ENCODE measurements at regions not wholly inside any gene's neighbourhood (a gene's known extent, or its start where the extent isn't known, plus 50 kb on each side); places are given as distances from the start of the nearest gene placed in this dataset.
"Not testable (repeated sequence)": the region's sequence is repeated elsewhere in the genome, so short reads cannot be mapped to it uniquely, and the experiment has no call there.

DNA sequence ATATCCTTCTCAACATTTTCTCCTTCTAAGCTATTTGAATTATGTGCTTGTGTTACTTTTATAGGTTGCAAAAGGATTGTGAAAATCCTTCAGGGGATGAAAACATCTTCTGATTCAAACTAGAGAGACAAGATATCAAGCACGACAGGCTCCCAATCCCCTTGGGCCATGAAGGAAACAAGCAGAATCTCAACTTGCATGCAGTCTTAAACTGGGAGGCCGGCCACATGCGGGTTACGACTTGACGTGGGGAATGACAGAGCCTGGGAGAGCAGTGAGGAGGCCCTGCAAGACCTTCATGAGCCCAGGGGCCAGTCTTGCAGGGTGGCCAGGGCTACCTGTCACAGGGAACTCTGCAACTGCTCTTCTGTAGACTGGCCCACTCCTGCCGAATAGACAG, 94.4 kb downstream of the SCN11A start:
- no peak for DNase-seq (ENCODE audit: low read depth, low spot score)
- TF ChIP-seq YY1 (IDR thresholded peaks at IDR 0.05; ENCODE audit: insufficient read depth, insufficient read length) (no peak), SUZ12 (IDR thresholded peaks at IDR 0.05; ENCODE audit: extremely low read depth, insufficient read depth, insufficient read length) (no peak), ZNF274 (IDR thresholded peaks at IDR 0.05; ENCODE audit: low read depth, low read length) (no peak)
- Histone ChIP-seq H3K4me1 (ENCODE audit: insufficient read depth, insufficient read length) (no peaks in the 10 kb centered on the region), H3K4me3 (ENCODE audit: insufficient read length, low read depth) (no peak overlapping the region), H3K9me3 (ENCODE audit: insufficient read depth, low read length) (no peaks in the 10 kb centered on the region), H3K9ac (ENCODE audit: insufficient read length, low read depth) (no peak overlapping the region), H3K27me3 (ENCODE audit: insufficient read depth, insufficient read length) (no peaks in the 10 kb centered on the region), H3K36me3 (ENCODE audit: insufficient read depth, insufficient read length, low read length) (no peaks in the 10 kb centered on the region)

DNA sequence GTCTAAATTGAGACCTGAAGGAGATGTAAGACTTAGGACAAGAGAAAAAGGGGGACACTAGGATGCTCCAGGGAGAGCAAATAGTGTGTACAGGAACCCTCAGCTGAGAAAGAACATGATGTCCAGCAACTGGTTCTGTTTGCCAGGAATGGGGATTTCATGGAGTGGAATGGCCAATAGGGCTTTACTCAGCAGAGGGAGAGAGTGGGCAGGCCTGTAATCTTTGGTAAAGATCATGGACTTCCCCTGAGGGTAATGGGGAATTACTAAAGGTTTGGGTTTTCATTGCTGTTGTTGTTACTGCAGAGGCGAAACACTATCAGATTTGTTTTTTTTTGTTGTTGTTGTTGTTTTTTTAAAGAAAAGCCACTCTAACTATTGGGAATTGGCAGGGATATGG, 99.0 kb downstream of the SCN11A start:
- TF ChIP-seq SUZ12 (IDR thresholded peaks at IDR 0.05; ENCODE audit: extremely low read depth, insufficient read depth, insufficient read length) (no peak), ZNF274 (IDR thresholded peaks at IDR 0.05; ENCODE audit: low read depth, low read length) (no peak), YY1 (IDR thresholded peaks at IDR 0.05; ENCODE audit: insufficient read depth, insufficient read length) (no peak)
- no peak overlapping the region for H3K4me3 ChIP-seq (ENCODE audit: insufficient read length, low read depth)
- H3K27me3 ChIP-seq (ENCODE audit: insufficient read depth, insufficient read length): no peaks in the 10 kb centered on the region
- no peak overlapping the region for H3K9ac ChIP-seq (ENCODE audit: insufficient read length, low read depth)
- no peak for DNase-seq (ENCODE audit: low read depth, low spot score)
- H3K9me3 ChIP-seq (ENCODE audit: insufficient read depth, low read length): no peaks in the 10 kb centered on the region
- H3K4me1 ChIP-seq (ENCODE audit: insufficient read depth, insufficient read length): no peaks in the 10 kb centered on the region
- no peaks in the 10 kb centered on the region for H3K36me3 ChIP-seq (ENCODE audit: insufficient read depth, insufficient read length, low read length)

DNA sequence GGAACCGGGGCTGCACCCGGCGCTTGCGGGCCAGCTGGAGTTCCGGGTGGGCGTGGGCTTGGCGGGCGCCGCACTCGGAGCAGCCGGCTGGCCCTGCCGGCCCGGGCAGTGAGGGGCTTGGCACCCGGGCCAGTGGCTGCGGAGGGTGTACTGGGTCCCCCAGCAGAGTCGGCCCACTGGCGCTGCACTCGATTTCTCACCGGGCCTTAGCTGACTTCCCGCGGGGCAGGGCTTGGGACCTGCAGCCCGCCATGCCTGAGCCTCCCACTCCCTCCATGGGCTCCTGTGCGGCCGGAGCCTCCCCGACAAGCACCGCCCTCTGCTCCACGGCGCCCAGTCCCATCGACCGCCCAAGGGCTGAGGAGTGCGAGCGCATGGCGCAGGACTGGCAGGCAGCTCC, 100.6 kb downstream of the SCN11A start:
- not testable (repeated sequence) for H3K27me3 ChIP-seq (ENCODE audit: insufficient read depth, insufficient read length); DNase-seq (ENCODE audit: low read depth, low spot score); H3K4me3 ChIP-seq (ENCODE audit: insufficient read length, low read depth); H3K36me3 ChIP-seq (ENCODE audit: insufficient read depth, insufficient read length, low read length); H3K9ac ChIP-seq (ENCODE audit: insufficient read length, low read depth); H3K9me3 ChIP-seq (ENCODE audit: insufficient read depth, low read length); H3K4me1 ChIP-seq (ENCODE audit: insufficient read depth, insufficient read length)

DNA sequence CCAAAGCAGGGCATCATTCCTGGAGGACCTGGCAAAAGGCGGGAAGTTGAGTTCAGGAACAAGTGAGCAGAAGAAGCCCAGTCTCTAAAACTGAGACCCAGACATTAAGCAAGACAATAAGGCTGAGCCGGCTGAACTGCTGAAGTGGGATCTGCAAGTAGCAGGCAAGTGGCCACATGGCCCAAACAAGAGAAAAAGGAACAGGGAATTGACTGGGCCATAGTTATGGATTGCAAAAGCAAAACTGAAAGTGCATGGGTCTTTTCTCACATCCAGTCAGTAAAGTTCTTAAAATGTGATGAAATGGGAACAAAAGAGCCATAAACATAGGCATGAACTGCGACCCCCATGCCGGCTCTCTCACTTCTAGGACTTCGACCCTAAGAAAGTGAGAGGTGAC, 101.2 kb downstream of the SCN11A start:
- Histone ChIP-seq H3K4me3 (ENCODE audit: insufficient read length, low read depth) (no peak overlapping the region), H3K9ac (ENCODE audit: insufficient read length, low read depth) (no peak overlapping the region), H3K27me3 (ENCODE audit: insufficient read depth, insufficient read length) (no peaks in the 10 kb centered on the region), H3K4me1 (ENCODE audit: insufficient read depth, insufficient read length) (no peaks in the 10 kb centered on the region), H3K9me3 (ENCODE audit: insufficient read depth, low read length) (no peaks in the 10 kb centered on the region), H3K36me3 (ENCODE audit: insufficient read depth, insufficient read length, low read length) (no peaks in the 10 kb centered on the region)
- TF ChIP-seq SUZ12 (IDR thresholded peaks at IDR 0.05; ENCODE audit: extremely low read depth, insufficient read depth, insufficient read length): no peak
- no peak for TF ChIP-seq YY1 (IDR thresholded peaks at IDR 0.05; ENCODE audit: insufficient read depth, insufficient read length)
- TF ChIP-seq ZNF274 (IDR thresholded peaks at IDR 0.05; ENCODE audit: low read depth, low read length): no peak
- no peak for DNase-seq (ENCODE audit: low read depth, low spot score)

DNA sequence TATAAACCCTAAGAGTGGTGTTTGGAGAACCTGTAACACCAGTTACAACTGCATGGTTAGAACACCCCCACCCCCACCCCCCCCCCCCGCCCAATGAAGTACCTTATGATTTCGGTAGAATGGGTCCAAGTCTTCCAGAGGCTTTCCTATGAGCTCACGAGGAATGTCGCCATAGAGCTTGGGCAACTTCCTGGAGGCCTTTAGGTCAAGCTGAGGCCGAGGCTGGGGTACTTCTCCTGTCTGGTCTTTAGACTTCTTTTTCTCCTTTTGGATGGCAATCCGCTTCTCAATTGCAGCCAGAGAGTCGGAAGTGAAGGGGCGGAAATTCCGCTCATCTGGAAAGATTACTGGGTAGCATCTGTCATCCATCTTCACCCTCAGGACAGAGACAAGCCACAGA, 101.8 kb downstream of the SCN11A start:
- TF ChIP-seq ZNF274 (IDR thresholded peaks at IDR 0.05; ENCODE audit: low read depth, low read length) (no peak), YY1 (IDR thresholded peaks at IDR 0.05; ENCODE audit: insufficient read depth, insufficient read length) (no peak), SUZ12 (IDR thresholded peaks at IDR 0.05; ENCODE audit: extremely low read depth, insufficient read depth, insufficient read length) (no peak)
- H3K27me3 ChIP-seq (ENCODE audit: insufficient read depth, insufficient read length): no peaks in the 10 kb centered on the region
- H3K9me3 ChIP-seq (ENCODE audit: insufficient read depth, low read length): no peaks in the 10 kb centered on the region
- no peak for DNase-seq (ENCODE audit: low read depth, low spot score)
- no peak overlapping the region for H3K4me3 ChIP-seq (ENCODE audit: insufficient read length, low read depth)
- no peak overlapping the region for H3K9ac ChIP-seq (ENCODE audit: insufficient read length, low read depth)
- H3K36me3 ChIP-seq (ENCODE audit: insufficient read depth, insufficient read length, low read length): no peaks in the 10 kb centered on the region
- no peaks in the 10 kb centered on the region for H3K4me1 ChIP-seq (ENCODE audit: insufficient read depth, insufficient read length)

DNA sequence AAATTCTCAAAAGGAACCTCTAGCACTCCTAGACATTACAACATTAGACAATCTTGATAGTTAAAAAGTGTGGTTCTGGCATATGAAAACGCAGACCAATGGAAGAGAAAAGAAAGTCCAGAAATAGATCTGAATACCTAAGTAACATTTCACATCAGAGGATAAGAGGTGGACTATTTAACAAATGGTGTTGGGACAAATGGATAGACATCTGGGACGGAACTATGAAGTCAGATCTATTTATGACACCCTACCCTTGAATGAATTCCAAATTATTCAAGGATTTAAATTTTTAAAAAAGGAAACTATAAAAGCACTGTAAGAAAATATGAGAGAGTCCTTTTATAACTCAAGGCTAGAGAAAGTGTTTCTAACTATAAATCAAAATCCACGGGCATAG, 111.3 kb downstream of the SCN11A start:
- Histone ChIP-seq H3K27me3 (ENCODE audit: insufficient read depth, insufficient read length) (no peaks in the 10 kb centered on the region), H3K4me3 (ENCODE audit: insufficient read length, low read depth) (no peak overlapping the region), H3K36me3 (ENCODE audit: insufficient read depth, insufficient read length, low read length) (no peaks in the 10 kb centered on the region), H3K4me1 (ENCODE audit: insufficient read depth, insufficient read length) (no peaks in the 10 kb centered on the region), H3K9me3 (ENCODE audit: insufficient read depth, low read length) (peaks cover 13% of the 10 kb centered on the region), H3K9ac (ENCODE audit: insufficient read length, low read depth) (no peak overlapping the region)
- DNase-seq (ENCODE audit: low read depth, low spot score): no peak
- TF ChIP-seq ZNF274 (IDR thresholded peaks at IDR 0.05; ENCODE audit: low read depth, low read length): no peak
- no peak for TF ChIP-seq YY1 (IDR thresholded peaks at IDR 0.05; ENCODE audit: insufficient read depth, insufficient read length)
- TF ChIP-seq SUZ12 (IDR thresholded peaks at IDR 0.05; ENCODE audit: extremely low read depth, insufficient read depth, insufficient read length): no peak

DNA sequence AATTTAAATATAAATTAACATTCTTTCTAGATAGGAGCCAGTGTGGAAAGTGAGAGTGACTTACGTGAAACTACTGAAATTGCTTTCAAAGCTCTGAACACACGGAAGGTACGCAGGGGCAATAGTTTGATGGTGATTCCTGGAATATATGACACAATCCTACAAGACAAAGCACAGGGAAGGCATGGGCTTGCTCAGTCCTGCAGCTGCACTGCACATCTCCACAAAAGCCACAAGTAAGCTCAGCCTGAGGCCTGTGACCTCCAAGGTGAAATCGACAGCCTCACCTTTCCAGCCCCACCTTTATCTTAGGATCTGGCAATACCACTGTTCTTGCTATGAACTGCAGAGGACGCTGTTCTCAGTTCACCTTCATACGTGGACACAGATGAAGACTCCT, 109.3 kb upstream of the SCN10A start:
- Histone ChIP-seq H3K4me3 (ENCODE audit: insufficient read length, low read depth) (no peak overlapping the region), H3K9ac (ENCODE audit: insufficient read length, low read depth) (no peak overlapping the region)
- TF ChIP-seq YY1 (IDR thresholded peaks at IDR 0.05; ENCODE audit: insufficient read depth, insufficient read length) (no peak), ZNF274 (IDR thresholded peaks at IDR 0.05; ENCODE audit: low read depth, low read length) (no peak), SUZ12 (IDR thresholded peaks at IDR 0.05; ENCODE audit: extremely low read depth, insufficient read depth, insufficient read length) (no peak)

DNA sequence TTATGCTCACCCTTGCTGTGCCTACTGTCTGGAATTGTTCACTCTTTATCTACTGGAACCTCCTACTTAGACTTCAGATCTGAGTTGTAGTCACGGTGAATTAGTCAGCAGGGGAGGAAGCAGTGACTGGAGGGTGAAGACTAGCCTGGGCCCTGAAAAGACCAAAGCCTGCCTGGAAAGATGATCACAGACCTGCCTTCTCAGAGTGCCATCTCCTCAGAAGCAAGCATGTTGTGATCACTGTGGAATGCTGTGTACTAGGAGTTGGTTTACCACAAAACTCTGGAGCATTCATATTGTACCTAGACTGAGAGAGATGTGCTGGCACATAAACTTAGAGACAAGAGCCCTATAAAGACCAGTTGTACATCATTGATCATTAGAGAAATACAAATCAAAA, 100.7 kb upstream of the SCN10A start:
- no peak for TF ChIP-seq ZNF274 (IDR thresholded peaks at IDR 0.05; ENCODE audit: low read depth, low read length)
- no peak for TF ChIP-seq SUZ12 (IDR thresholded peaks at IDR 0.05; ENCODE audit: extremely low read depth, insufficient read depth, insufficient read length)
- no peak for TF ChIP-seq YY1 (IDR thresholded peaks at IDR 0.05; ENCODE audit: insufficient read depth, insufficient read length)
- DNase-seq (ENCODE audit: low read depth, low spot score): no peak

More for the DNA sequence above, 109.3 kb upstream of the SCN10A start:
- H3K27me3 ChIP-seq (ENCODE audit: insufficient read depth, insufficient read length): no peaks in the 10 kb centered on the region
- no peaks in the 10 kb centered on the region for H3K36me3 ChIP-seq (ENCODE audit: insufficient read depth, insufficient read length, low read length)
- DNase-seq (ENCODE audit: low read depth, low spot score): no peak
- peaks cover 5% of the 10 kb centered on the region; the same call in 1 of the 2 replicates for H3K9me3 ChIP-seq (ENCODE audit: insufficient read depth, low read length)
- H3K4me1 ChIP-seq (ENCODE audit: insufficient read depth, insufficient read length): no peaks in the 10 kb centered on the region

More for the DNA sequence above, 100.7 kb upstream of the SCN10A start:
- no peaks in the 10 kb centered on the region for H3K27me3 ChIP-seq (ENCODE audit: insufficient read depth, insufficient read length)
- H3K4me1 ChIP-seq (ENCODE audit: insufficient read depth, insufficient read length): no peaks in the 10 kb centered on the region
- no peak overlapping the region for H3K4me3 ChIP-seq (ENCODE audit: insufficient read length, low read depth)
- H3K9me3 ChIP-seq (ENCODE audit: insufficient read depth, low read length): peaks cover 7% of the 10 kb centered on the region; the same call in 1 of the 2 replicates
- no peak overlapping the region for H3K9ac ChIP-seq (ENCODE audit: insufficient read length, low read depth)
- H3K36me3 ChIP-seq (ENCODE audit: insufficient read depth, insufficient read length, low read length): no peaks in the 10 kb centered on the region
